GM21526 (cell line): ENCODE measurements at regions not wholly inside any gene's neighbourhood (a gene's known extent, or its start where the extent isn't known, plus 50 kb on each side); places are given as distances from the start of the nearest gene placed in this dataset.

Experiments used
- ATAC-seq: cut with Tn5 transposase; IDR thresholded peaks from one replicate; pipeline ENCODE4 v1.9.1; 2021; ENCODE audit warnings: moderate library complexity; ENCODE audit not compliant: unreplicated experiment, low FRiP score

- ATAC-seq, result no peak
Observed at GRCh38 chr10:3438606-3439005, 266.0 kb upstream of the PITRM1 start.

GRCh38 chr10:3435671-3436070, 263.1 kb upstream of the PITRM1 start:
- no peak for ATAC-seq

- ATAC-seq, result no peak
Observed at GRCh38 chr10:3433988-3434387, 261.4 kb upstream of the PITRM1 start.

- no peak for ATAC-seq
Observed at GRCh38 chr10:3433131-3433530, 260.5 kb upstream of the PITRM1 start.

- no peak for ATAC-seq
Observed at GRCh38 chr10:3432081-3432825, 259.7 kb upstream of the PITRM1 start.

GRCh38 chr10:3430501-3430900, 257.9 kb upstream of the PITRM1 start:
- no peak for ATAC-seq

GRCh38 chr10:3429676-3430075, 257.1 kb upstream of the PITRM1 start:
- ATAC-seq, result no peak

GRCh38 chr10:3428826-3429225, 256.2 kb upstream of the PITRM1 start:
- no peak for ATAC-seq

GRCh38 chr10:3427950-3428354, 255.4 kb upstream of the PITRM1 start:
- no peak for ATAC-seq

GRCh38 chr10:3427347-3427746, 254.8 kb upstream of the PITRM1 start:
- ATAC-seq, result no peak

- no peak for ATAC-seq
Observed at GRCh38 chr10:3426190-3426845, 253.7 kb upstream of the PITRM1 start.

GRCh38 chr10:3425716-3426115, 253.1 kb upstream of the PITRM1 start:
- ATAC-seq, result no peak

GRCh38 chr10:3425261-3425660, 252.7 kb upstream of the PITRM1 start:
- ATAC-seq, result no peak

- ATAC-seq, result no peak
Observed at GRCh38 chr10:3424111-3424851, 251.7 kb upstream of the PITRM1 start.

- no peak for ATAC-seq
Observed at GRCh38 chr10:3423384-3423783, 250.8 kb upstream of the PITRM1 start.

GRCh38 chr10:3422282-3422681, 249.7 kb upstream of the PITRM1 start:
- no peak for ATAC-seq

GRCh38 chr10:3421537-3422257, 249.1 kb upstream of the PITRM1 start:
- ATAC-seq, result no peak

- no peak for ATAC-seq
Observed at GRCh38 chr10:3420527-3421469, 248.2 kb upstream of the PITRM1 start.

- no peak for ATAC-seq
Observed at GRCh38 chr10:3419719-3420495, 247.3 kb upstream of the PITRM1 start.
